Epithelial cell of esophagus (primary cell): ENCODE measurements at regions not wholly inside any gene's neighbourhood (a gene's known extent, or its start where the extent isn't known, plus 50 kb on each side); places are given as distances from the start of the nearest gene placed in this dataset.

Experiments
- DNase-seq: peaks from one replicate; pipeline ENCODE4 v3.0.0; 2010; ENCODE audit warnings: low read depth
- H3K4me3 ChIP-seq: 2 replicates; pipeline ENCODE4 v1.5.1; 2011; ENCODE audit warnings: mild to moderate bottlenecking, low read length, control low read depth
- TF ChIP-seq, protein P1 (sequence below): IDR thresholded peaks from 2 replicates; pipeline ENCODE4 v1.5.1; 2011; ENCODE audit warnings: low read depth, mild to moderate bottlenecking, low read length, control low read depth, inconsistent platforms; ENCODE audit not compliant: insufficient read depth; ENCODE audit errors: missing control alignments

DNA sequence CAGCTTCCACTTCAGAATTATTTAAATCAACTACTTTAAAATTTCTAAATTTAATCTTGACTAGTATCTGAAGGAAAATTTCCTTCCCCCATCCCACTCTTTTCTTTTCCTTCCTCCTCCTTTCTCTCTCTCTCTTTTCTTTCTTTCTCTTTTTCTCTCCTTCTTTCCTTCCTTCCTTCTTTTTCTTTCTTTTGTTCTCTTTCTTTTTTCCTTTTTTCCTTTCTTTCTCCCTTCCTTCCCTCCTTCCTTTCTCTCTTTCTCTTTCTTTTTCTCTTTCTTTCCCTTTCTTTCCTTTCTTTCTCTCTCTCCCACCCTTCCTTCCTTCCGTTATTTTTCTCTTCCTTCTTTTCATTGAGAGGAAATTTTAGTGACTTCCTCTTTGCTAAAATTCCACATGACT lies 132.0 kb upstream of the CDH19 start:
- TF ChIP-seq, protein P1, sequence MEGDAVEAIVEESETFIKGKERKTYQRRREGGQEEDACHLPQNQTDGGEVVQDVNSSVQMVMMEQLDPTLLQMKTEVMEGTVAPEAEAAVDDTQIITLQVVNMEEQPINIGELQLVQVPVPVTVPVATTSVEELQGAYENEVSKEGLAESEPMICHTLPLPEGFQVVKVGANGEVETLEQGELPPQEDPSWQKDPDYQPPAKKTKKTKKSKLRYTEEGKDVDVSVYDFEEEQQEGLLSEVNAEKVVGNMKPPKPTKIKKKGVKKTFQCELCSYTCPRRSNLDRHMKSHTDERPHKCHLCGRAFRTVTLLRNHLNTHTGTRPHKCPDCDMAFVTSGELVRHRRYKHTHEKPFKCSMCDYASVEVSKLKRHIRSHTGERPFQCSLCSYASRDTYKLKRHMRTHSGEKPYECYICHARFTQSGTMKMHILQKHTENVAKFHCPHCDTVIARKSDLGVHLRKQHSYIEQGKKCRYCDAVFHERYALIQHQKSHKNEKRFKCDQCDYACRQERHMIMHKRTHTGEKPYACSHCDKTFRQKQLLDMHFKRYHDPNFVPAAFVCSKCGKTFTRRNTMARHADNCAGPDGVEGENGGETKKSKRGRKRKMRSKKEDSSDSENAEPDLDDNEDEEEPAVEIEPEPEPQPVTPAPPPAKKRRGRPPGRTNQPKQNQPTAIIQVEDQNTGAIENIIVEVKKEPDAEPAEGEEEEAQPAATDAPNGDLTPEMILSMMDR, result no peak
- no peak for DNase-seq
- no peak overlapping the region for H3K4me3 ChIP-seq

DNA sequence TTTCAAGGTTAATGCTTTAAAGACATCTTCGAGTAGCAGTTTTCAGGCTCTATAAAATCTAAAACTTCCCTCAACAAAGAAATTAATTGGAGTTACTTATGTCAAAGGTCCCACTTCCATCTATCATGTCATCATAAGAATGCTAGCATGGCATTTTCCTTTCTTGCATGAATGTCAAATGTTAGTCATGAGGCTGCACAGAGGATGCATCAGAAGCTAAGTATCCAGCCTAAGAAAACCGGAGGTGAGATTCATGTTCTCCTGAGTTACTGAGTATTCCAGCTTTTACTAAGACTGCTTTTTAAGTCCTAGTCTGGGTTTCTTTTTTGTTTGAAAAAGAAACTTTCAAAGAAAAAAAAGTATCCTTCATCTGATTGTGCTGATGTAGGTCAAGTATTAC lies 130.6 kb upstream of the CDH19 start:
- peak; percentile 30 for DNase-seq
- TF ChIP-seq, protein P1, result no peak
- H3K4me3 ChIP-seq, result no peak overlapping the region

DNA sequence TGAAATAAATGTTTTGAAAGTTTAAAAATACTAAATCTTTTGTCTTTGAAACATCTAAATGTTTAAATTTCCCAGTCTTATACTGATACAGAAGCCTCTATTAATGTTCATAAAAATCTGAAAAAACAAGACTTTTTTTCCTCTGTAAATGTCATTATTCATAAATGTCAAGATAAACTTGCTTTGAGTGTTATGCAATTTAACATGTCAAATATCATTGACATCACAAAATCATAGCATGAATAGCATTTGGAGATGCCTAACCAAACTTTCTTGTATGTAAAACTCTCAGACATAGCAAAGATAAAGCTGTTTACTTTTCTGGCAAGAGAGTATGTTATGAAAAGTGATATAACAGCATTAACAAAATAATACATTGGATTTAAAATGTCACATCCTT lies 128.0 kb upstream of the CDH19 start:
- TF ChIP-seq, protein P1, result no peak
- no peak overlapping the region for H3K4me3 ChIP-seq
- DNase-seq, result no peak

DNA sequence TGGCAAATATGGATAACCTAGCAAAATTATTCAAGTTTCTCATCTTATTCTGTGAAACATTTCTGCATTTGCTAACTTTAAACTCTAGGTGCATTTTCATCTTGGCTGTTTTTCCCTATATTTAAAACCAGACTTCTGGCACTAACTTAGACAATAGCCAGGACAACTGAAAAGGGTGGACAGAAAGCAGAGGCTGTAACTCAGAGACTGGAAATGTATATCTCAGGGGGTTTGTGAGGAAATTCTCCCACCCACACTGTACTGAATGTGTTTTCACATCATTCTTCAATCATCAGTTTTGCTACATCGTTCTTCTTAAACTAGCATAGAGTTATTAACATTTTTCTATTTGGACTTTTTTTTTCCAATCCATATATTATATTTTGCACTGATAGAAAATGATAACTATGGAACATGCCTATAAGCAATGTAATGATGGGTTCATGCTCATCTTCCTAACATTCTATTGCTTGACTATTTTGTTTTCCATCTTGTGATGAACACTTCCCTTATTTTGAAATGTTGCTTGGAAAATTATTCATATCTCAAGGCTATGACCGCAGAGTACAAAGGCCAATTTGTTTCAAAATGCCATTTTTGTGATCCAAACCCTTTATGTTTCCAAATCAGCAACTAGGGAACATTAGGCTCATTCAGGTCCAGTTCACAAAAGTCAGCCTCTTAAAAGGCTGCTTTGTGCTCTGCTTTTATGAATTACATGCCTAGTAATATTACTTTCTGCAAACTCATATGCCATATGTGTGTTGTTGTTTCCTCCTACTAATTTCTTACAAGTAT lies 125.8 kb upstream of the CDH19 start:
- TF ChIP-seq, protein P1, result no peak
- DNase-seq, result no peak
- no peak overlapping the region for H3K4me3 ChIP-seq

DNA sequence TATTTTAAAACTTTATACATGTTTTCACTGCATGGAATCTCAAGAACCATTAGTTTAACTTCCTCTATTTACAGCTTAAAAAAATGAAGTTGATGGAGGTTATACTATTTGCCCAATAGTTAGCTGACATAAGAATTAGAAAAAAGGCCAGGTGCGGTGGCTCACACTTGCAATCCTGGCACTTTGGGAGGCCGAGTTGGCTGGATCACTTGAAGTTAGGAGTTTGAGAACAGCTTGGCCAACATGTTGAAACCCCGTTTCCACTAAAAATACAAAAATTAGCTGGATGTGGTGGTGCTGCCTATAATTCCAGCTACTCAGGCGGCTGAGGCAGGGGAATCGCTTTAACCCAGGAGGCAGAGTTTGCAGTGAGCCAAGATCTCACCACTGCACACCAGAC lies 125.1 kb upstream of the CDH19 start:
- no peak for DNase-seq
- H3K4me3 ChIP-seq, result no peak overlapping the region
- TF ChIP-seq, protein P1, result no peak

DNA sequence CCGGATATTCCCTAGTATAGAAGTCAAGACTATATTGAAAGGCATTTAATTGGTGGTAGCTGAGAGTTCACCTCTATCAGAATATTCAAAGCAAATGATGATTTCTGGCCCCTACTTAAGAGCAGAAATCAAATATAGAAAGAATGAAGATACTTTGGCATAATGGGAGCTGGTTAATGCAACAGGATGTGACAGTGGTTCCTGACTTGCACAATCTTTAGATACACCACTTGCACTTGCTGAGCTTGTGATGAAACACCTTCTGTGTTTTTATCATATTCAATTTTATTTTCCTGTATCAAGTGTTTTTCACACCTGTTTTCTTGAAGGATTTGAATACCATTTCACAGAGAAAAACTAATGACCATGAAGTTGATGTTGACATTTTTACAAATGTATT lies 124.1 kb upstream of the CDH19 start:
- TF ChIP-seq, protein P1, result no peak
- DNase-seq, result peak; percentile 18
- H3K4me3 ChIP-seq, result no peak overlapping the region
